ENCODE measurements at regions not wholly inside any gene's neighbourhood (a gene's known extent, or its start where the extent isn't known, plus 50 kb on each side); places are given as distances from the start of the nearest gene placed in this dataset.

DNA sequence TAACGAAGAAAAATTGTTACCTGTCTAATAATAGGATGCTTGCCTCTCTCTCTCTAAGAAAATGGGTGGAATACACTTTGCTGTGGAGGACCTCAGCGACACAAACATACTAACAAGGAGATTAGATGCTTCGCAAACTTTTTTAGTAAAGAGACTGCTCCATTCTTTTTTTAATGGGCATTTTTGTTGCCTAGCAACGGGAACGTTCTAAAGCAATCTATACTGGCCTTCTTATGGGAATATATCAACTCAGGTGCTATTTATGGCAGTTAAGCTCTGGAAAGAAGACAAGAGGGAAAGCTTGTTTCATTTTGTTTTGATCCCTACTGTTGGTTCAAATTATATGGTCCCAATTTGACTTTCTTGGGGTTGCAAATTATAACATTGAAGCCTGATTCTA is 86.8 kb upstream of the CBLN2 start:
- Histone ChIP-seq H3K9me3 (no peaks in the 10 kb centered on the region), H3K4me3 (no peak overlapping the region), H3K4me1 (no peaks in the 10 kb centered on the region), H3K27ac (no peak overlapping the region), H3K36me3 (no peaks in the 10 kb centered on the region), H3K27me3 (no peaks in the 10 kb centered on the region)
- no peak for DNase-seq
- 51 to 52% methylated on average over 5 of the region's 5 CpGs for WGBS, 2 donors
- TF ChIP-seq, protein P1, sequence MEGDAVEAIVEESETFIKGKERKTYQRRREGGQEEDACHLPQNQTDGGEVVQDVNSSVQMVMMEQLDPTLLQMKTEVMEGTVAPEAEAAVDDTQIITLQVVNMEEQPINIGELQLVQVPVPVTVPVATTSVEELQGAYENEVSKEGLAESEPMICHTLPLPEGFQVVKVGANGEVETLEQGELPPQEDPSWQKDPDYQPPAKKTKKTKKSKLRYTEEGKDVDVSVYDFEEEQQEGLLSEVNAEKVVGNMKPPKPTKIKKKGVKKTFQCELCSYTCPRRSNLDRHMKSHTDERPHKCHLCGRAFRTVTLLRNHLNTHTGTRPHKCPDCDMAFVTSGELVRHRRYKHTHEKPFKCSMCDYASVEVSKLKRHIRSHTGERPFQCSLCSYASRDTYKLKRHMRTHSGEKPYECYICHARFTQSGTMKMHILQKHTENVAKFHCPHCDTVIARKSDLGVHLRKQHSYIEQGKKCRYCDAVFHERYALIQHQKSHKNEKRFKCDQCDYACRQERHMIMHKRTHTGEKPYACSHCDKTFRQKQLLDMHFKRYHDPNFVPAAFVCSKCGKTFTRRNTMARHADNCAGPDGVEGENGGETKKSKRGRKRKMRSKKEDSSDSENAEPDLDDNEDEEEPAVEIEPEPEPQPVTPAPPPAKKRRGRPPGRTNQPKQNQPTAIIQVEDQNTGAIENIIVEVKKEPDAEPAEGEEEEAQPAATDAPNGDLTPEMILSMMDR (IDR thresholded peaks at IDR 0.05), result no peak
- ATAC-seq, result no peak
- intact Hi-C loops (cut with DNase I), result no loop called here

DNA sequence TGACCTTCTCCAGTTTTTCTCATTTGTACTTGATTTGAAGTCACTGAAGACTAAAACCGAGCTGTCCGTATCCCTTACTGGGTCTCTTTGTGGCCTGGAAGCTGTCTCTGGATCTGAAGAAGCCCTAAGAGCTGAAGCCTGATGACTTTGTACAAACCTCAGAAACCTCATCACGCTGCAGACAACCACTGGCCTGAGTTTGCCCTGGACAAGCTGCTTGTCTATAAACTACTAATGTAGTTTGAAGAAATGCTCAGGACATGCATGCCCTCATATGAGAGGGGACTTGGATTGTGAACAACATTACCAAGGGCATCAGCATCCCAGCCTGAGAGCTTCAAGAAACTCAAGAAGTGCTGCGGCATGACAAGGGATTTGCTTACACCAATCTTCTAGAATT is 79.3 kb upstream of the CBLN2 start:
- no peaks in the 10 kb centered on the region for H3K36me3 ChIP-seq
- H3K27me3 ChIP-seq, result no peaks in the 10 kb centered on the region
- H3K9me3 ChIP-seq, result no peaks in the 10 kb centered on the region
- 64% methylated on average over 4 of the region's 4 CpGs for WGBS, 2 donors
- DNase-seq (no peak), ATAC-seq (no peak)
- no peak overlapping the region for H3K27ac ChIP-seq
- intact Hi-C loops (cut with DNase I), result no loop called here
- TF ChIP-seq, protein P1 (IDR thresholded peaks at IDR 0.05), result no peak
- H3K4me1 ChIP-seq, result no peaks in the 10 kb centered on the region
- no peak overlapping the region for H3K4me3 ChIP-seq

DNA sequence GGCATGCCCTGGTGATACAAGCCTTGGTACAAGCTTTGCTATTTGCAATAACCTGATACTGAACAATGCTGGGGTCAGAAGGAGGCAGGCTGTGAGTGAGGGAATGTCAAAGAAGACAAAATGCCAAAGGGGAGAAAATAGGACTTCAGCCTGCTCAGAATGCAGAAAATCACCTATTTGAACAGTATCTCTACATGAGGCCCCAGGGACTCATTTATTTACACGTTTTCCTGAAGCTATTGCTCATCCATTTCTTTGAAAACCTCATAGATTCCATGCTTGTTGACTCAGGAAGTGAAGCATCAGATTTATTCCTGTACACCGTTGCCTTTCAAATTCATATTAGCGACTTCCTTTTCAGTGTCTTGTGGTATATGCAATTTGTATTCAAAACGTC is 69.4 kb upstream of the CBLN2 start:
- H3K4me1 ChIP-seq, result no peaks in the 10 kb centered on the region
- H3K27me3 ChIP-seq, result no peaks in the 10 kb centered on the region
- H3K4me3 ChIP-seq, result no peak overlapping the region
- H3K27ac ChIP-seq, result no peak overlapping the region
- TF ChIP-seq, protein P1 (IDR thresholded peaks at IDR 0.05), result no peak
- WGBS, 2 donors, result 38 to 42% methylated on average over 4 of the region's 4 CpGs
- H3K36me3 ChIP-seq, result no peaks in the 10 kb centered on the region
- ATAC-seq (no peak), DNase-seq (no peak)
- peaks cover 0 to 7% (median 0%) of the 10 kb centered on the region in 11 donors for H3K9me3 ChIP-seq
- intact Hi-C loops (cut with DNase I), result no loop called here

DNA sequence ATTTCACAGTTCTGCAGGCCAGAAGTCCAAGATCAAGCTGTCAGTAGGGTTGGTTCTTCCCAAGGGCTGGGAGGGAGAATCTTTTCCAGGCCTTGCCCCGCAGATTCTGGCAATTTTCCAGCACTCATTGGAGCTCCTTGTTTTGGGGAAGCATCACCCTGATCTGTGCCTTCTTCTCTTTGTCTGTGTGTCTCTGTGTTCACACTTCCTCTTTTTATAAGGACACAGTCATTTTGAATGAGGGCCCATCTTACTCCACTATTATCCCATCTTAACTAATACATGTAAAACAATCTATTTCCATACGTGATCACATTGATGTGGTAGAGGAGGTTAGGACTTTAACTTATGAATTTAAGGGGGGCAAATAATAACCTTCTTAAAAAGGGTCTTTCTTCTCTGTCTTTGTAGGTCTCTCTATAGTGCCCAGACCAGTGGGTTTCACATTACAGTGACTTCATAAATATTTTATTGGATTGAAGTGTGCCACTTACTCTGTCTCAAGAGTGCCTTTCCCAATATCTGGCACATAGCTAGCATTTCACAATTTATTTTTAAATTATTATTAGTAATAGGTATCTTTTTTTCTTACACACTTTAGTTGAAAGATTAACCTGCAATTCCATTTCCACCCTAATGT is 68.9 kb upstream of the CBLN2 start:
- intact Hi-C loops (cut with DNase I), result no loop called here
- 56 to 61% methylated on average over 2 of the region's 2 CpGs for WGBS, 2 donors
- TF ChIP-seq, protein P1 (IDR thresholded peaks at IDR 0.05), result no peak
- no peak overlapping the region for H3K27ac ChIP-seq
- H3K36me3 ChIP-seq, result no peaks in the 10 kb centered on the region
- H3K27me3 ChIP-seq, result no peaks in the 10 kb centered on the region
- H3K9me3 ChIP-seq, result peaks cover 0 to 12% (median 0%) of the 10 kb centered on the region in 11 donors
- ATAC-seq, result no peak
- H3K4me1 ChIP-seq, result no peaks in the 10 kb centered on the region
- no peak overlapping the region for H3K4me3 ChIP-seq
- DNase-seq, result no peak
